ENCODE measurements at regions not wholly inside any gene's neighbourhood (a gene's known extent, or its start where the extent isn't known, plus 50 kb on each side); places are given as distances from the start of the nearest gene placed in this dataset.
"Not testable (repeated sequence)": the region's sequence is repeated elsewhere in the genome, so short reads cannot be mapped to it uniquely, and the experiment has no call there.

- no peak for DNase-seq (ENCODE audit: low read depth)
Observed at GRCh38 chr13:84864341-84864740, 934.9 kb downstream of the SLITRK6 start.

GRCh38 chr13:84847107-84847506 is 952.1 kb downstream of the SLITRK6 start:
- DNase-seq (ENCODE audit: low read depth) = no peak

GRCh38 chr13:84845907-84846619 is 953.2 kb downstream of the SLITRK6 start:
- DNase-seq (ENCODE audit: low read depth) = no peak

- DNase-seq (ENCODE audit: low read depth) = no peak
Observed at GRCh38 chr13:84844473-84844872, 954.7 kb downstream of the SLITRK6 start.

GRCh38 chr13:84843368-84843767 is 955.9 kb downstream of the SLITRK6 start:
- no peak for DNase-seq (ENCODE audit: low read depth)

GRCh38 chr13:84834201-84834600 is 951.9 kb upstream of the SLITRK1 start:
- DNase-seq (ENCODE audit: low read depth) = no peak

GRCh38 chr13:84831666-84832657 is 949.7 kb upstream of the SLITRK1 start:
- no peak for DNase-seq (ENCODE audit: low read depth)

GRCh38 chr13:84823528-84823927 is 941.3 kb upstream of the SLITRK1 start:
- DNase-seq (ENCODE audit: low read depth) = no peak

- DNase-seq (ENCODE audit: low read depth) = no peak
Observed at GRCh38 chr13:84821261-84821660, 939.0 kb upstream of the SLITRK1 start.

- no peak for DNase-seq (ENCODE audit: low read depth)
Observed at GRCh38 chr13:84816567-84817105, 934.4 kb upstream of the SLITRK1 start.

GRCh38 chr13:84812789-84813188 is 930.5 kb upstream of the SLITRK1 start:
- no peak for DNase-seq (ENCODE audit: low read depth)

GRCh38 chr13:84812078-84812477 is 929.8 kb upstream of the SLITRK1 start:
- no peak for DNase-seq (ENCODE audit: low read depth)

- DNase-seq (ENCODE audit: low read depth) = no peak
Observed at GRCh38 chr13:84810781-84811180, 928.5 kb upstream of the SLITRK1 start.

GRCh38 chr13:84802073-84802472 is 919.8 kb upstream of the SLITRK1 start:
- DNase-seq (ENCODE audit: low read depth) = no peak

- no peak for DNase-seq (ENCODE audit: low read depth)
Observed at GRCh38 chr13:84784443-84785153, 902.3 kb upstream of the SLITRK1 start.

GRCh38 chr13:84777316-84777715 is 895.0 kb upstream of the SLITRK1 start:
- DNase-seq (ENCODE audit: low read depth) = no peak

- no peak for DNase-seq (ENCODE audit: low read depth)
Observed at GRCh38 chr13:84776593-84776992, 894.3 kb upstream of the SLITRK1 start.

GRCh38 chr13:84775920-84776319 is 893.6 kb upstream of the SLITRK1 start:
- DNase-seq (ENCODE audit: low read depth) = not testable (repeated sequence)

GRCh38 chr13:84774111-84774510 is 891.8 kb upstream of the SLITRK1 start:
- DNase-seq (ENCODE audit: low read depth) = no peak

GRCh38 chr13:84760956-84761355 is 878.7 kb upstream of the SLITRK1 start:
- no peak for DNase-seq (ENCODE audit: low read depth)

- DNase-seq (ENCODE audit: low read depth) = no peak
Observed at GRCh38 chr13:84749126-84749525, 866.9 kb upstream of the SLITRK1 start.

- DNase-seq (ENCODE audit: low read depth) = no peak
Observed at GRCh38 chr13:84745051-84745551, 862.8 kb upstream of the SLITRK1 start.

Data from HS-5 (cell line).